ENCODE measurements at regions not wholly inside any gene's neighbourhood (a gene's known extent, or its start where the extent isn't known, plus 50 kb on each side); places are given as distances from the start of the nearest gene placed in this dataset.

DNA sequence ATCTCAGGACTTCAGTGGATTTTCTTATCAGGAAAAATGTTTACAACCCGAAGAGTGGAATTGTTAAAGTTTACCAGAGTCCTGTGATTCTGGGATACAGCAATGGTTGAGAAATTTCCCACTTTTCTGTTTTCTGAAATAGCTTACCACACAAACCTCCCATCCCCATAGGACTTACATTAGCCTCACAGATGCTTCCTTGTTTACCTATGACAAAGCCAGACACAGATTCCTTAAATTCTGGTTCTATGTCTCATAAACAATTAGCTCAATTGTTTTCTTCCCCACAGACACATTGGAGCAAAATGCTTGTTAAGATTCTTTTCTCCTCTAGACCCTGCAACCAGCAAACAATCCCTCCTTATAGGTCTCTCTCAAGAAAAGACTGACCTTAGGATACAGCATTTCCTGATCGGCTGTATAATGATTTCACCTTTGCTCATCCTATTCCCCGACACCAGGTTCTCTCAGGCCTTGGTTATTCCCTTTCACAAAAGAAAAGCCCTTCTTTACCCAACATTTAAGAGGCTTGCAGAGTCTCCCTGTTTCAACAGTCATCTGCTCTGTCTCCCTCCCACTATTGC, 886.2 kb downstream of the ARAP2 start:
- TF ChIP-seq, protein P1, sequence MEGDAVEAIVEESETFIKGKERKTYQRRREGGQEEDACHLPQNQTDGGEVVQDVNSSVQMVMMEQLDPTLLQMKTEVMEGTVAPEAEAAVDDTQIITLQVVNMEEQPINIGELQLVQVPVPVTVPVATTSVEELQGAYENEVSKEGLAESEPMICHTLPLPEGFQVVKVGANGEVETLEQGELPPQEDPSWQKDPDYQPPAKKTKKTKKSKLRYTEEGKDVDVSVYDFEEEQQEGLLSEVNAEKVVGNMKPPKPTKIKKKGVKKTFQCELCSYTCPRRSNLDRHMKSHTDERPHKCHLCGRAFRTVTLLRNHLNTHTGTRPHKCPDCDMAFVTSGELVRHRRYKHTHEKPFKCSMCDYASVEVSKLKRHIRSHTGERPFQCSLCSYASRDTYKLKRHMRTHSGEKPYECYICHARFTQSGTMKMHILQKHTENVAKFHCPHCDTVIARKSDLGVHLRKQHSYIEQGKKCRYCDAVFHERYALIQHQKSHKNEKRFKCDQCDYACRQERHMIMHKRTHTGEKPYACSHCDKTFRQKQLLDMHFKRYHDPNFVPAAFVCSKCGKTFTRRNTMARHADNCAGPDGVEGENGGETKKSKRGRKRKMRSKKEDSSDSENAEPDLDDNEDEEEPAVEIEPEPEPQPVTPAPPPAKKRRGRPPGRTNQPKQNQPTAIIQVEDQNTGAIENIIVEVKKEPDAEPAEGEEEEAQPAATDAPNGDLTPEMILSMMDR (IDR thresholded peaks at IDR 0.05; ENCODE audit: borderline replicate concordance, insufficient read depth, low read depth, low read length), result no peak

DNA sequence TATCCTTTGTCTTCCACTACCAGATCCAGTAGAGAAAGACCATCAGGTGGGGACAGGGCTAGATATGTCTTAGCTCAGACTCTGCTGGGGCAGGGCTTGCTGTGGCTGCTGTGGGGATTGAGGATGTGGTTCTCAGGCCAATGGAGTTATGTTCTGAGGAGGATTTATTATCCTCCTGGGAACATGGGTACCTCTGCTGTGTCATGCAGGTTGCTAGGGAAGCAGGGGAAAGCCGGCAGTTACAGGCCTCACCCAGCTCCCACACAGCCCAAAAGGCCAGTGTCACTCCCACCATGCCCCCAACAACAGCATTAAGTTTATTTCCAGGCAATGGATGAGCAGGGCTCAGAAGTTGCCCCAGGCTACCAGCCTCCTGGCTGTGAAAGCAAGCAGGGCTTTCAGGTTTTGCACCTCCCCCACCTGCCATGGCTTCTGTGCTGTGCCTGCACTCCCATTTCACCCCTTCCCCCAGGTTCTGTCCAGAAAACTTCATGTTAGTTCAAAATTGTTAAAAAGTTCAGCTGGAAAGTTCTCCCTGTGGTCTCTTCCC, 879.9 kb downstream of the ARAP2 start:
- TF ChIP-seq, protein P1 (IDR thresholded peaks at IDR 0.05; ENCODE audit: borderline replicate concordance, insufficient read depth, low read depth, low read length), result no peak
- H3K4me3 ChIP-seq (ENCODE audit: low read depth, low read length), result no peak overlapping the region

More for the DNA sequence above, 886.2 kb downstream of the ARAP2 start:
- no peak overlapping the region for H3K4me3 ChIP-seq (ENCODE audit: low read depth, low read length)

DNA sequence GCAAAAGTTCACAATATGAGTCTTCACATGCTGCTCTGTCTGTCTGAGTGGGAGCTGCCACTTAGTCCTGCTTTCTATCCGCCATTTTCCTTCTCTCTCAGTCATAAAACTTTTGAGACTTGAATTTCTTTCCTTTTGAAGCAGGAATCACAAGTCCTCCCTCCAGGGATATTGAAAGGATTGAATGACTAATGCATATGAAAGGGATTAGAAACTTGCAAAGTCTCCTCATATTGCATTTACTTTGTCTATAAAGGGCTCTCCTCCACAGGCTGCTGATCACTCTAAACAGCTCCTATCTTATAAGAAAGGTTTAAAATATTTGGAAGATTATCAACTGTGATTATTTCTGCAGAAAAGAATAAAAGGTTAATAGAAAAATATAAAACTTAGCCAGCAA, 879.1 kb downstream of the ARAP2 start:
- H3K4me3 ChIP-seq (ENCODE audit: low read depth, low read length), result no peak overlapping the region
- TF ChIP-seq, protein P1 (IDR thresholded peaks at IDR 0.05; ENCODE audit: borderline replicate concordance, insufficient read depth, low read depth, low read length), result no peak

DNA sequence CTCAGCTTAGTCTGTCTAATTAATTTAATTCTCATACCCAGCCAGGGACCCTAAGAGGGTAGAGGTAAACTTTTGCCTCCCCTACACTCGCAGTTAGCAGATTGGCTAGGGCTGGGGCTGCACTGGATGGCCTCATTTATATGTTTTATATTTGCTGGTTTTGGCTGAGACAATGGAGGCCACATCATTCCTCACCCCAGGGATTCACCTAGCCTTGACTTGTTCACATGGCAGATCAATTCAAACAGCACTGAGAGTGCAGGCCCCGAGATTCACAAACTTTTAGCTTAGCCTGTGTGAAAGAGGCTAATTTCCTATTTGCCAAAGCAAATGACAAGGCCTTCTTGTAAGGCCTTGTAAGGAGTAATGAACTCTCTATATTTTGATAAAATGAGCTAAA, 844.4 kb downstream of the ARAP2 start:
- TF ChIP-seq, protein P1 (IDR thresholded peaks at IDR 0.05; ENCODE audit: borderline replicate concordance, insufficient read depth, low read depth, low read length), result no peak
- no peak overlapping the region for H3K4me3 ChIP-seq (ENCODE audit: low read depth, low read length)

DNA sequence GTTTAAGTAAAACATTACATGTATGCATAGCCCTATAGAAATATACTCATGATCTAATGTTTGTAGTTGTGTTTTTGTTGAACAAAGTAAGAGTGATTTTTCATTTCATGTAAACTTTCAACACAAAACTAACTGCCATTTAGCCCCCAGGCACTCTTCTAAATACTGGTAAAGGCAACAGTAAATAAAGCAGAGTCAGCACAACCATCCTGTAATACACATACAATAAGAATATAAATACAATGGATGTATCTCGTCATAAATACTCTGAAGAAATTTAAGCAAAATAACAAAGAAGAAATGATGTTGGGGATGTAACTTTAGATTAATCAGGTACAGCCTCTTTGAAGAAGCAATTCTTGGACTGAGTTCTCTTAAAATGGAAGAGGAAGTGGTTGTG, 821.2 kb downstream of the ARAP2 start:
- H3K4me3 ChIP-seq (ENCODE audit: low read depth, low read length), result no peak overlapping the region
- TF ChIP-seq, protein P1 (IDR thresholded peaks at IDR 0.05; ENCODE audit: borderline replicate concordance, insufficient read depth, low read depth, low read length), result no peak

DNA sequence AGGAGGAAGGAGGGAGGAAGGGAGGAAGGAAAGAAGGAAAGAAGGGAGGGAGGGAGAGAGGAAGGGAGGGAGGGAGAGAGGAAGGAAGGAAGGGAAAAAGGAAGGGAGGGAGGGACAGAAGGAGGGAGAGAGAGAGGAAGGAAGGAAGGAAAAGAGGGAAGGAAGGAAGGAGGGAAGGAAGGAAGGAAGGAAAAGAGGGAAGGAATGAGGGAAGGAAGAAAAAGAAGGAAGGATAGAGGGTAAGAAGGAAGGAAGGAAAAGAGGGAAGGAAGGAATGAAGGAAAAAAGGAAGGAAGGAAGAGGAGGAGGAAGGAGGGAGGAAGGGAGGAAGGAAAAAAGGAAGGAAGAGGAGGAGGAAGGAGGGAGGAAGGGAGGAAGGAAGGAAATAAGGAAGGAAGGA, 796.8 kb downstream of the ARAP2 start:
- no peak overlapping the region for H3K4me3 ChIP-seq (ENCODE audit: low read depth, low read length)
- TF ChIP-seq, protein P1 (IDR thresholded peaks at IDR 0.05; ENCODE audit: borderline replicate concordance, insufficient read depth, low read depth, low read length), result no peak

DNA sequence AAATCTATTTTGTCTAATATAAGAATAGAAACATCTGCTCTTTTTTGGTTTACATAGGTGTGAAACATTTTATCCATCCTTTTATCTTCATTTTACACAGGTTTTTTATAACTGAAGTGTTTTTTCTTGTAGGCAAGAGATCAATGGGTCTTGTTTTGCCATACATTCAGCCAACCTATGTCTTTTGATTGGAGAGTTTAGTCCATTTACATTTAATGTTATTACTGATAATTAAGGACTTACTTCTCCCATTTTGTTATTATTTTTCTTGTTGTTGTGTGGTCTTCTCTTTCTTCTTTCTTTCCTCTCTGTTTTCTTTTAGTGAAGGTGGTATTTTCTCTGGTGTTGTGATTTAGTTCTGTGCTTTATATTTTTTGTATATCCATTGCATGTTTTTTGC, 785.3 kb downstream of the ARAP2 start:
- TF ChIP-seq, protein P1 (IDR thresholded peaks at IDR 0.05; ENCODE audit: borderline replicate concordance, insufficient read depth, low read depth, low read length), result no peak
- H3K4me3 ChIP-seq (ENCODE audit: low read depth, low read length), result no peak overlapping the region

Data from GM12875 (cell line).